ENCODE measurements at regions not wholly inside any gene's neighbourhood (a gene's known extent, or its start where the extent isn't known, plus 50 kb on each side); places are given as distances from the start of the nearest gene placed in this dataset.

DNA sequence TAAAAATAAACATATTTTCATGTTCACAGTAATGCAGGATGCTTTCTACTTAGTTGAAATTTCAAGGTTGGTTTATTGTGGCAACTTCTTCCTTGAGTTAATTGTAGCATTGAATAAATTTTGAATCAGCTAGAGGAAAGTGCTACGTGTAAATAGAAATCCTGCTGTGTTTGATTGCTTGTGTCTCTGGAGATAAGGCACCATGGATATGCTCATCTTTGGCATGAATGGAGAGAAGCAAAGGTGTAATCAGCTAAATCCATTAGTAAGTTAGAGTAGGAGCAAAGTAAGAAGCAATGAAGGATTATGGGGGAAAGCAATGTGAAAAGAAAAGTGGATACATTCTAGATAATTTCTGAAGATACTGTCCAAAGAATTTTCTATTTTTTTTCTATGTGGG is 331.1 kb downstream of the PTPRC start:
- in situ Hi-C loops (cut with MboI), result no loop called here
- FAIRE-seq (no peak), DNase-seq (ENCODE audit: low read depth, low spot score) (no peak), ATAC-seq (no peak)
- Histone ChIP-seq H3K4me1 (ENCODE audit: control insufficient read depth, insufficient read depth, low read length) (no peaks in the 10 kb centered on the region), H3K27ac (ENCODE audit: control insufficient read depth, insufficient read depth) (no peak overlapping the region), H4K20me1 (ENCODE audit: control insufficient read depth, insufficient read depth) (no peaks in the 10 kb centered on the region), H3K9ac (ENCODE audit: control insufficient read depth, insufficient read depth, low read length) (no peak overlapping the region), H2AFZ (ENCODE audit: control insufficient read depth, low read depth, low read length) (no peak overlapping the region), H3K36me3 (ENCODE audit: control insufficient read depth in 2 of 2, insufficient read depth in 2 of 2, low read length in 1 of 2) (no peaks in the 10 kb centered on the region), H3K9me3 (replicated peaks; ENCODE audit: control insufficient read depth, insufficient read depth, low read length) (no peaks in the 10 kb centered on the region), H3K4me2 (ENCODE audit: control insufficient read depth, insufficient read depth) (no peak overlapping the region), H3K79me2 (ENCODE audit: control insufficient read depth, insufficient read depth, low read length) (no peaks in the 10 kb centered on the region), H3K27me3 (replicated peaks in 1 of 2; ENCODE audit: control insufficient read depth in 2 of 2, insufficient read depth in 2 of 2, low read length in 1 of 2) (no peaks in the 10 kb centered on the region), H3K4me3 (no peak overlapping the region)
- TF ChIP-seq ZZZ3 (IDR thresholded peaks at IDR 0.05; ENCODE audit: control insufficient read depth, insufficient read length, low read depth) (no peak), BHLHE40 (IDR thresholded peaks at IDR 0.05; ENCODE audit: borderline replicate concordance in 1 of 2, low read depth in 2 of 2, low read length in 1 of 2) (no peak), SMAD1 (IDR thresholded peaks at IDR 0.05; ENCODE audit: low read depth, partially characterized antibody) (no peak), NFIC (IDR thresholded peaks at IDR 0.05; ENCODE audit: low read depth, low read length) (no peak), ZNF24 (IDR thresholded peaks at IDR 0.05) (no peak), NBN (IDR thresholded peaks at IDR 0.05) (no peak), E2F4 (IDR thresholded peaks at IDR 0.05; ENCODE audit: low read depth, low read length) (no peak), POLR2AphosphoS5 (IDR thresholded peaks at IDR 0.05; ENCODE audit: low read length) (no peak), E4F1 (IDR thresholded peaks at IDR 0.05; ENCODE audit: borderline replicate concordance, partially characterized antibody) (no peak), RFX5 (IDR thresholded peaks at IDR 0.05; ENCODE audit: low read depth, low read length) (no peak), CUX1 (IDR thresholded peaks at IDR 0.05; ENCODE audit: insufficient replicate concordance, low read depth, low read length) (no peak), YBX1 (IDR thresholded peaks at IDR 0.05) (no peak)
- TF ChIP-seq, protein P1, sequence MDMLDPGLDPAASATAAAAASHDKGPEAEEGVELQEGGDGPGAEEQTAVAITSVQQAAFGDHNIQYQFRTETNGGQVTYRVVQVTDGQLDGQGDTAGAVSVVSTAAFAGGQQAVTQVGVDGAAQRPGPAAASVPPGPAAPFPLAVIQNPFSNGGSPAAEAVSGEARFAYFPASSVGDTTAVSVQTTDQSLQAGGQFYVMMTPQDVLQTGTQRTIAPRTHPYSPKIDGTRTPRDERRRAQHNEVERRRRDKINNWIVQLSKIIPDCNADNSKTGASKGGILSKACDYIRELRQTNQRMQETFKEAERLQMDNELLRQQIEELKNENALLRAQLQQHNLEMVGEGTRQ (IDR thresholded peaks at IDR 0.05; ENCODE audit: borderline replicate concordance, low read depth, low read length), result no peak
- WGBS (ENCODE audit: insufficient coverage, insufficient replicate concordance, low lambda C conversion rate, missing lambda C conversion rate), result 35% methylated on average over 1 of the region's 1 CpG
- intact Hi-C loops (cut with micrococcal nuclease; ENCODE audit: unreplicated experiment), result no loop called here
- ChIA-PET CTCF (no interaction called here), SMC1A (ENCODE audit: uncharacterized antibody, unreplicated experiment) (interaction anchor here (1.2 to 1.6 kb wide), 3 partner anchors 30 to 33 kb away, joined by 3 to 4 read pairs (median 3); no protein-coding TSS in a partner anchor), RAD21 (ENCODE audit: unreplicated experiment) (interaction anchor here (1.1 kb wide), 1 partner anchor 81 kb away, joined by 3 read pairs; no protein-coding TSS in a partner anchor), POLR2A (no interaction called here)
- no TSS peak for BruUV-seq (replicated peaks)
